ENCODE measurements at regions not wholly inside any gene's neighbourhood (a gene's known extent, or its start where the extent isn't known, plus 50 kb on each side); places are given as distances from the start of the nearest gene placed in this dataset.

- Histone ChIP-seq H4K20me1 (ENCODE audit: low read depth) (no peaks in the 10 kb centered on the region), H3K9ac (no peak overlapping the region), H3K36me3 (no peaks in the 10 kb centered on the region), H3K4me3 (no peak overlapping the region), H3K27me3 (no peaks in the 10 kb centered on the region), H3F3A (ENCODE audit: low read depth) (peaks cover 1% of the 10 kb centered on the region), H3K4me2 (no peak overlapping the region), H3K9me3 (ENCODE audit: low read depth) (no peaks in the 10 kb centered on the region), H3K4me1 (peaks cover 13% of the 10 kb centered on the region), H3K79me2 (ENCODE audit: low read depth) (no peaks in the 10 kb centered on the region), H3K27ac (no peak overlapping the region), H2AFZ (replicated peaks) (no peak overlapping the region)
- no peak for TF ChIP-seq CTCF (IDR thresholded peaks at IDR 0.05)
- TF ChIP-seq EZH2 (IDR thresholded peaks at IDR 0.05): no peak
- Mint-ChIP-seq H3K27ac (no peak overlapping the region), H3K4me1 (peaks cover 33% of the 10 kb centered on the region), H3K36me3 (no peaks in the 10 kb centered on the region), H3K27me3 (ENCODE audit: insufficient read depth, low read depth) (peaks cover 11% of the 10 kb centered on the region), H3K9me3 (peaks cover 9% of the 10 kb centered on the region), H3K4me3 (no peak overlapping the region)
- no peak for DNase-seq (ENCODE audit: low spot score)
These were observed 125.3 kb upstream of the B3GAT1 start for GRCh38 chr11:134537296-134537695.

- DNase-seq (ENCODE audit: low spot score): no peak
- H3K27ac Mint-ChIP-seq: no peak overlapping the region
- TF ChIP-seq EZH2 (IDR thresholded peaks at IDR 0.05) (no peak), CTCF (IDR thresholded peaks at IDR 0.05) (no peak), EZH2phosphoT487 (IDR thresholded peaks at IDR 0.05) (no peak)
- peaks cover 9% of the 10 kb centered on the region for H3K9me3 Mint-ChIP-seq
- H3K4me1 Mint-ChIP-seq: peaks cover 40% of the 10 kb centered on the region
- H3K79me2 ChIP-seq (ENCODE audit: low read depth): no peaks in the 10 kb centered on the region
- H3K36me3 ChIP-seq: no peaks in the 10 kb centered on the region
- H3K36me3 Mint-ChIP-seq: no peaks in the 10 kb centered on the region
- peaks cover 2% of the 10 kb centered on the region for H4K20me1 ChIP-seq (ENCODE audit: low read depth)
- no peak overlapping the region for H3K4me3 Mint-ChIP-seq
- H3K9ac ChIP-seq: no peak overlapping the region
- peaks cover 7% of the 10 kb centered on the region for H3F3A ChIP-seq (ENCODE audit: low read depth)
- H3K4me1 ChIP-seq: peaks cover 19% of the 10 kb centered on the region
- H3K4me2 ChIP-seq: no peak overlapping the region
- peaks cover 13% of the 10 kb centered on the region for H3K27me3 Mint-ChIP-seq (ENCODE audit: insufficient read depth, low read depth)
- no peak overlapping the region for H3K4me3 ChIP-seq
- no peaks in the 10 kb centered on the region for H3K27me3 ChIP-seq
- no peak overlapping the region for H2AFZ ChIP-seq (replicated peaks)
- no peak overlapping the region for H3K27ac ChIP-seq
- H3K9me3 ChIP-seq (ENCODE audit: low read depth): no peaks in the 10 kb centered on the region
These were observed 124.6 kb upstream of the B3GAT1 start for GRCh38 chr11:134536677-134537076.

- no peaks in the 10 kb centered on the region for H3K36me3 Mint-ChIP-seq
- H3K27me3 ChIP-seq: no peaks in the 10 kb centered on the region
- H3K27ac ChIP-seq: no peak overlapping the region
- no peak overlapping the region for H3K4me3 Mint-ChIP-seq
- H3F3A ChIP-seq (ENCODE audit: low read depth): peaks cover 11% of the 10 kb centered on the region
- peaks cover 44% of the 10 kb centered on the region for H3K4me1 Mint-ChIP-seq
- H3K4me3 ChIP-seq: no peak overlapping the region
- H2AFZ ChIP-seq (replicated peaks): no peak overlapping the region
- H3K9me3 Mint-ChIP-seq: peaks cover 8% of the 10 kb centered on the region
- peaks cover 24% of the 10 kb centered on the region for H3K4me1 ChIP-seq
- H3K27ac Mint-ChIP-seq: no peak overlapping the region
- peaks cover 4% of the 10 kb centered on the region for H4K20me1 ChIP-seq (ENCODE audit: low read depth)
- H3K4me2 ChIP-seq: no peak overlapping the region
- TF ChIP-seq CTCF (IDR thresholded peaks at IDR 0.05): no peak
- TF ChIP-seq EZH2 (IDR thresholded peaks at IDR 0.05): no peak
- TF ChIP-seq EZH2phosphoT487 (IDR thresholded peaks at IDR 0.05): no peak
- no peaks in the 10 kb centered on the region for H3K79me2 ChIP-seq (ENCODE audit: low read depth)
- H3K36me3 ChIP-seq: no peaks in the 10 kb centered on the region
- peaks cover 13% of the 10 kb centered on the region for H3K27me3 Mint-ChIP-seq (ENCODE audit: insufficient read depth, low read depth)
- no peaks in the 10 kb centered on the region for H3K9me3 ChIP-seq (ENCODE audit: low read depth)
- H3K9ac ChIP-seq: no peak overlapping the region
- DNase-seq (ENCODE audit: low spot score): no peak
These were observed 124.2 kb upstream of the B3GAT1 start for GRCh38 chr11:134536219-134536618.
